HG02678 (cell line): ENCODE measurements at regions not wholly inside any gene's neighbourhood (a gene's known extent, or its start where the extent isn't known, plus 50 kb on each side); places are given as distances from the start of the nearest gene placed in this dataset.

Source experiments
- ATAC-seq: cut with Tn5 transposase; IDR thresholded peaks from one replicate; pipeline ENCODE4 v1.9.1; 2021; ENCODE audit warnings: mild to moderate bottlenecking, moderate library complexity; ENCODE audit not compliant: unreplicated experiment

- no peak for ATAC-seq
Measured at GRCh38 chr5:141778683-141779082, 96.7 kb upstream of the ARAP3 start.

GRCh38 chr5:141778206-141778605 lies 96.2 kb upstream of the ARAP3 start:
- ATAC-seq = no peak

- ATAC-seq = no peak
Measured at GRCh38 chr5:141777711-141778110, 95.7 kb upstream of the ARAP3 start.

- ATAC-seq = no peak
Measured at GRCh38 chr5:141777130-141777529, 95.1 kb upstream of the ARAP3 start.

- ATAC-seq = no peak
Measured at GRCh38 chr5:141773779-141774562, 91.9 kb upstream of the ARAP3 start.

GRCh38 chr5:141772281-141772680 lies 90.3 kb upstream of the ARAP3 start:
- no peak for ATAC-seq

GRCh38 chr5:141771562-141771961 lies 89.5 kb upstream of the ARAP3 start:
- no peak for ATAC-seq

GRCh38 chr5:141771031-141771430 lies 89.0 kb upstream of the ARAP3 start:
- ATAC-seq = no peak

GRCh38 chr5:141769671-141770070 lies 87.6 kb upstream of the ARAP3 start:
- no peak for ATAC-seq

- ATAC-seq = no peak
Measured at GRCh38 chr5:141767671-141768070, 85.6 kb upstream of the ARAP3 start.

GRCh38 chr5:141765896-141766551 lies 84.0 kb upstream of the ARAP3 start:
- no peak for ATAC-seq

- no peak for ATAC-seq
Measured at GRCh38 chr5:141763541-141763940, 81.5 kb upstream of the ARAP3 start.

- peak; percentile 63 for ATAC-seq
Measured at GRCh38 chr5:141762790-141763368, 80.8 kb upstream of the ARAP3 start.

- no peak for ATAC-seq
Measured at GRCh38 chr5:141762316-141762715, 80.3 kb upstream of the ARAP3 start.

- ATAC-seq = no peak
Measured at GRCh38 chr5:141760753-141761152, 78.7 kb upstream of the ARAP3 start.

GRCh38 chr5:141760193-141760592 lies 78.2 kb upstream of the ARAP3 start:
- no peak for ATAC-seq

GRCh38 chr5:141758310-141758998 lies 76.4 kb upstream of the ARAP3 start:
- no peak for ATAC-seq

GRCh38 chr5:141757402-141757801 lies 75.4 kb upstream of the ARAP3 start:
- no peak for ATAC-seq

GRCh38 chr5:141756196-141756595 lies 74.2 kb upstream of the ARAP3 start:
- no peak for ATAC-seq

GRCh38 chr5:141753971-141754713 lies 72.1 kb upstream of the ARAP3 start:
- no peak for ATAC-seq
